ENCODE measurements at regions not wholly inside any gene's neighbourhood (a gene's known extent, or its start where the extent isn't known, plus 50 kb on each side); places are given as distances from the start of the nearest gene placed in this dataset.
"Not testable (repeated sequence)": the region's sequence is repeated elsewhere in the genome, so short reads cannot be mapped to it uniquely, and the experiment has no call there.

DNA sequence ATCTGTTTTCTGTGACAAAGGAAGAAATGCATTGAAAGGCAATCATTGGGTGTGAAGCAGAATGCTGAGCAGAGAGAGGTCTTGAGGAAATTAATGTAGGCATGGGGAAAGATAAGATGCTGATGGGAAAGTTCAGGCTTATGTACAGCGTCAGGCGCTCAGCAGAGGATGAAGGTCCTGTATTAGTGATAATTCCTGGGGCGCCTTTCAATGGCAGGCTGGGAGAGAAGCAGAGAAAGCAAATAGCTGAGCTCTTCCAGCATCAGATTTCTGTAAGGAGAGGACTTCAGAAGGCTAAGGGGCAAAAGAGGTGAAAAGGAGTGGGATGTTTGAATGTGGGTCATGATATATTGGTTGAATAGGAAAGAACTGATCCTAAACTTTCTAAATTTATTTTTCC lies 129.8 kb downstream of the HNMT start:
- H3K9me3 ChIP-seq (ENCODE audit: insufficient read depth, low read length, severe bottlenecking) = no peaks in the 10 kb centered on the region
- H3K36me3 ChIP-seq (ENCODE audit: insufficient read depth, low read length) = no peaks in the 10 kb centered on the region
- no peaks in the 10 kb centered on the region for H3K79me2 ChIP-seq (ENCODE audit: insufficient read depth, low read length)
- H3K4me1 ChIP-seq (ENCODE audit: insufficient read depth, low read length) = no peaks in the 10 kb centered on the region
- no peaks in the 10 kb centered on the region for H4K20me1 ChIP-seq (ENCODE audit: insufficient read depth, low read length)
- H3K4me2 ChIP-seq (ENCODE audit: insufficient read depth, low read length) = no peak overlapping the region
- H3K27me3 ChIP-seq (ENCODE audit: insufficient read depth, low read length, poor library complexity) = no peaks in the 10 kb centered on the region
- no peak overlapping the region for H3K4me3 ChIP-seq (ENCODE audit: low read depth in 1 of 2, low read length in 2 of 2)
- no peak overlapping the region for H2AFZ ChIP-seq (ENCODE audit: low read depth, low read length)
- ATAC-seq (ENCODE audit: insufficient read depth, low read depth) (no peak), DNase-seq (no peak)
- TF ChIP-seq CTCF (IDR thresholded peaks at IDR 0.05; ENCODE audit: borderline replicate concordance, extremely low read depth, low read length, poor library complexity, severe bottlenecking) (no peak), EZH2 (IDR thresholded peaks at IDR 0.05; ENCODE audit: borderline replicate concordance, low read depth, low read length, severe bottlenecking) (no peak)
- no peak overlapping the region for H3K27ac ChIP-seq (ENCODE audit: low read length)
- no peak overlapping the region for H3K9ac ChIP-seq (ENCODE audit: low read depth, low read length)

DNA sequence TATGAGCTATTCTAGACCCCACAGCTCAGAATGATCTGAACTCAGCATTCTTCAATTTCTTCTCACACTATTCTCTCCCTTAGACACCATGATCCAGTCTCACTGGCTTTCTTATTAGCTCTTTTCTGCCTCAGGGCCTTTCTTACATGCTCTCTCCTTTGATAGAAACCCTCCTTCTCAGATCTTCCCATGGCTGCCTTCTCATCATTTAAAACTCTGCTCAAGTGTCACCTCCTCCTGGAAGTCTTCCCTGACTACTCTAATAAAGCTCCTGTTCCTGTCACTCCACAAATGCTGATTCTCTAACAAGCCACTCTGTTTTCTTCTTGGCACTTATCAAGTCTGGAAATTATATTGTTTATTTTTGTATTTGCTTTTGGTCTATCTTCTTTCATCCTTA lies 131.1 kb downstream of the HNMT start:
- ATAC-seq (ENCODE audit: insufficient read depth, low read depth) = no peak

GRCh38 chr2:138099288-138099687 lies 135.0 kb downstream of the HNMT start:
- H3K4me2 ChIP-seq (ENCODE audit: insufficient read depth, low read length); H2AFZ ChIP-seq (ENCODE audit: low read depth, low read length); H3K9ac ChIP-seq (ENCODE audit: low read depth, low read length); H3K27ac ChIP-seq (ENCODE audit: low read length); H3K27me3 ChIP-seq (ENCODE audit: insufficient read depth, low read length, poor library complexity); H3K4me1 ChIP-seq (ENCODE audit: insufficient read depth, low read length); H3K79me2 ChIP-seq (ENCODE audit: insufficient read depth, low read length); H3K36me3 ChIP-seq (ENCODE audit: insufficient read depth, low read length); ATAC-seq (ENCODE audit: insufficient read depth, low read depth); DNase-seq; H3K4me3 ChIP-seq (ENCODE audit: low read depth in 1 of 2, low read length in 2 of 2); H3K9me3 ChIP-seq (ENCODE audit: insufficient read depth, low read length, severe bottlenecking); H4K20me1 ChIP-seq (ENCODE audit: insufficient read depth, low read length): not testable (repeated sequence)

More for the DNA sequence above, 131.1 kb downstream of the HNMT start:
- Histone ChIP-seq H3K4me1 (ENCODE audit: insufficient read depth, low read length) (no peaks in the 10 kb centered on the region), H3K27me3 (ENCODE audit: insufficient read depth, low read length, poor library complexity) (no peaks in the 10 kb centered on the region), H3K36me3 (ENCODE audit: insufficient read depth, low read length) (no peaks in the 10 kb centered on the region), H4K20me1 (ENCODE audit: insufficient read depth, low read length) (no peaks in the 10 kb centered on the region), H3K4me3 (ENCODE audit: low read depth in 1 of 2, low read length in 2 of 2) (no peak overlapping the region), H3K9ac (ENCODE audit: low read depth, low read length) (no peak overlapping the region), H3K9me3 (ENCODE audit: insufficient read depth, low read length, severe bottlenecking) (no peaks in the 10 kb centered on the region), H3K4me2 (ENCODE audit: insufficient read depth, low read length) (no peak overlapping the region), H2AFZ (ENCODE audit: low read depth, low read length) (no peak overlapping the region), H3K27ac (ENCODE audit: low read length) (no peak overlapping the region), H3K79me2 (ENCODE audit: insufficient read depth, low read length) (no peaks in the 10 kb centered on the region)
- no peak for DNase-seq
- TF ChIP-seq EZH2 (IDR thresholded peaks at IDR 0.05; ENCODE audit: borderline replicate concordance, low read depth, low read length, severe bottlenecking) = no peak
- TF ChIP-seq CTCF (IDR thresholded peaks at IDR 0.05; ENCODE audit: borderline replicate concordance, extremely low read depth, low read length, poor library complexity, severe bottlenecking) = no peak

DNA sequence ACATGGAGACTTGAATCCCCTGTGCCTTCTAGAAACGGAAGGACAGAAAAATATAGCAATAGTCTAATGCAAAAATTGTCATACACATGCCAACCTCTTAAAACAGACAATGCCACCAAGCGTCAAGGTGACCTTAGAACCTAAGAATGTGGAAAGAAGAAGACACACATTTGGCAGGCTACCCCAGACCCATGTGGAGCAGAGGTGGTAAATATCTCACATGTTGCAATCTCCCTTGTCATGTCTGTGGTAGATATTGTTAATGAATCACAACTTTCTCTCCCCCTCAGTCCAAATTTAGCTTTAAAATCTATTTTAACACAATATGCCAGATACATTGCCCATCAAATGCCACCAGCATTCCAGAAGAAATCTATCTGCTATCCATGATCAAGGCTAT lies 137.4 kb downstream of the HNMT start:
- Histone ChIP-seq H3K79me2 (ENCODE audit: insufficient read depth, low read length) (no peaks in the 10 kb centered on the region), H3K4me2 (ENCODE audit: insufficient read depth, low read length) (no peak overlapping the region), H3K4me3 (ENCODE audit: low read depth in 1 of 2, low read length in 2 of 2) (no peak overlapping the region), H3K36me3 (ENCODE audit: insufficient read depth, low read length) (no peaks in the 10 kb centered on the region), H4K20me1 (ENCODE audit: insufficient read depth, low read length) (no peaks in the 10 kb centered on the region), H3K9ac (ENCODE audit: low read depth, low read length) (no peak overlapping the region), H3K9me3 (ENCODE audit: insufficient read depth, low read length, severe bottlenecking) (no peaks in the 10 kb centered on the region), H2AFZ (ENCODE audit: low read depth, low read length) (no peak overlapping the region), H3K27ac (ENCODE audit: low read length) (no peak overlapping the region), H3K27me3 (ENCODE audit: insufficient read depth, low read length, poor library complexity) (no peaks in the 10 kb centered on the region), H3K4me1 (ENCODE audit: insufficient read depth, low read length) (no peaks in the 10 kb centered on the region)
- TF ChIP-seq EZH2 (IDR thresholded peaks at IDR 0.05; ENCODE audit: borderline replicate concordance, low read depth, low read length, severe bottlenecking) = no peak
- TF ChIP-seq CTCF (IDR thresholded peaks at IDR 0.05; ENCODE audit: borderline replicate concordance, extremely low read depth, low read length, poor library complexity, severe bottlenecking) = no peak
- ATAC-seq (ENCODE audit: insufficient read depth, low read depth) = no peak
- DNase-seq = no peak
